ENCODE measurements at regions not wholly inside any gene's neighbourhood (a gene's known extent, or its start where the extent isn't known, plus 50 kb on each side); places are given as distances from the start of the nearest gene placed in this dataset.

GRCh38 chr5:116695681-116696080 lies 121.1 kb upstream of the SEMA6A start:
- TF ChIP-seq POLR2A (IDR thresholded peaks at IDR 0.05): no peak
- no peak for TF ChIP-seq CTCF (IDR thresholded peaks at IDR 0.05 in 8 of 11, conservative IDR thresholded peaks at IDR 0.05 in 3 of 11)

Measured in spleen (tissue), 7 donors.